NCI-H69 (cell line): ENCODE measurements at regions not wholly inside any gene's neighbourhood (a gene's known extent, or its start where the extent isn't known, plus 50 kb on each side); places are given as distances from the start of the nearest gene placed in this dataset.

Source experiments
- DNase-seq: peaks from one replicate; lab custom pipeline; 2025; lab: John Stamatoyannopoulos, UW

DNA sequence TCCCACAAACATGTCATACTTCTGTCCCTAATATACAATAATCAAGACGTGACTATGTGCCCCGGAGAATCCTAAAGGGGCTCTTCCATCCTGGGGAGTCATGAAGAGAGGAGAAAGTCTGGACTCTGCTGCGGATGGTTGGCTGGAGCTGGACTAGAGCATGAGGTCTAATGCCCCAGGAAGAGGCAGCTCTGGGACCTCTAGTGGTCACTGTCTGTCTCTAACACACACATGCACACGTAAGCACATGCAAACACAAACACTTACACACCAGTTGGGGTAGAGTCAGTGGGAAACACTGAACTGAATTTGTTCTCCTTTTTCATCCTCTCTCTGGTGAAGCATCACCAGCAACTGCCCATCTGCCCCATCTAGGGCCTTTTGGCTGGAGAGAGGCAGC, 271.6 kb downstream of the TDRD15 start:
- peak; percentile 0 for DNase-seq

GRCh38 chr2:21396252-21396651, 272.5 kb downstream of the TDRD15 start:
- no peak for DNase-seq

GRCh38 chr2:21401022-21401698, 277.4 kb downstream of the TDRD15 start:
- no peak for DNase-seq

DNA sequence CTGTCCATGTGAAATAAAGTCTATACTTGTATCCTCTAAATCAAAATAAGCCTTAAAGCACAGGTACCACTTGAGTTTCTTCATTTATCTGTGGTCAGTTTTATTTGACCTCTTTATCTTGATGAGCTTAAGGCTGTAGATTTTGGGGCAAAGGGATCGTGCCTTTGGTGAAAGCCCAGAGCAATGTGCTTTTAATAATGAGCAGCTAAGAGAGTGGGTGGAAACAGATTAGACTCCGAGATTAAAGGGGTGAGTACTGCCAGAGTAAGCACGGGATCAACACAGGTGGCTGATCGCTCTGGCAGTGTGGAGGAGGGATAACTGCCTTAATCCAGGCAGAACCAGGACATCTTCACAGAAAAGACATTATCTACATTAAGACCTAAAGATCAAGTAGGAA, 280.4 kb downstream of the TDRD15 start:
- no peak for DNase-seq

GRCh38 chr2:21404827-21405625, 281.3 kb downstream of the TDRD15 start:
- no peak for DNase-seq

DNA sequence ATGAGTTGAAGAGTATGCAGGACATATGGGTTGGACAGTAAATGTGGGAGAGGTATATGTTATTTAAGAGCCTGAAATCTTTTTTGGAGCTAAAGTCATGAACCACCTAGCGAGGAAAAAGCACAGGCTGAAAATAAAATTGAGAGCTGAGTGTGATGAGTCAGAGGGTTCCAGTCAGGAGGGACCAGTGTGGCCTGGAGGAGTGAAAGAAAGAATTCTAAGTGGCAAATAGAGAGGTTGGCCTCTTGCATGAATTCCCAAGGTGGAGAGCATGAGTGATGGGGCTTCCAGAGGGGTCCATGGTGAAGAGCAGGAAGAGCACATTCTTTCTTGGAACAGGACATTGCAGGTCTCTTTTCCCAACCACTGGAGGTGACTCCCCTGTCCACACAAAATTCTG, 282.6 kb downstream of the TDRD15 start:
- no peak for DNase-seq

GRCh38 chr2:21406911-21407310, 283.1 kb downstream of the TDRD15 start:
- no peak for DNase-seq

GRCh38 chr2:21407851-21408250, 284.1 kb downstream of the TDRD15 start:
- DNase-seq, result no peak

GRCh38 chr2:21411741-21412140, 288.0 kb downstream of the TDRD15 start:
- DNase-seq, result no peak

DNA sequence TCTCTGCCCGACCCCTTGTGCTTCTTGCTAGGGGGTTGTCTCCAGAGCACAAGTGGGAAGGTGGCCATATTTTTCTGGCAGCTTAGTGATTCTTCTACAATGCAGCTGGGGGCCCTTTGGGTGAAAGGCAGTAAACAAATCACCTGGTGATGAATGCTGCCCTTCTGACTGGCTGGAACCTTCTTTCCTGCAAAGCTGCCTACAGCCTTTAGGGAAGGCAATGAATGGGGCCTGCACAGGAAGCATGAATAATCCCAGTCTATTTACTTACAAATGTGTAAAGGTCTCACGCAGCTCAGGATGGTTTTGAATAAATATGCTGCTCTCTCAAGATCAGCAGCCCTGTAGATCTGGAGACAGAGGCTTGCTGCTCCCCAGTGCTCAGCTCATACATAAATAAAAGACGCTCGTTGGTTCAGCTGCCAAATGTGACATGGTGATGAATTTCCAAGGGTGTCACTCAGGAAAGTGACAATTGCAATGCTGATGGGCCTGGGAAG, 289.2 kb downstream of the TDRD15 start:
- DNase-seq, result no peak

- DNase-seq, result no peak
These were observed 291.5 kb downstream of the TDRD15 start for GRCh38 chr2:21415234-21415633.

DNA sequence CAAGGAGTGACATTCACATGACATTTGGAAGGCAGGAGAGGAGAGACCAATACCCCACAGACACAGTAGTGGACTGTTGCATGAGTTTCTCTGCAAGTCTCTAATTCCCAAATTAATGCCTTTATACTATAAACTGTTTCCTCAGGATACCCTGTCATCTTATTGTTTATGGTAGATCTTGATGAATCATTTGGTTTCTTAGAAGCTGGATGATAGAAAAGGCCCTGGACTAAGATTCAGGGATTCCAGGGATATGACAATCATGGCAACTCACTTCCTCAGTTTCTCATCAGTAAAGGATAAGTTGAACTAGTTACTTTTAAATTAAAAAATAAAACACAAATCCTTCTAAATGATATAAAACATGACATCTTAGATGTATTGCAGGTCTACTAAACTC, 292.5 kb downstream of the TDRD15 start:
- DNase-seq, result no peak

GRCh38 chr2:21418456-21418855, 294.7 kb downstream of the TDRD15 start:
- DNase-seq, result no peak

- no peak for DNase-seq
These were observed 297.0 kb downstream of the TDRD15 start for GRCh38 chr2:21420553-21421335.

DNA sequence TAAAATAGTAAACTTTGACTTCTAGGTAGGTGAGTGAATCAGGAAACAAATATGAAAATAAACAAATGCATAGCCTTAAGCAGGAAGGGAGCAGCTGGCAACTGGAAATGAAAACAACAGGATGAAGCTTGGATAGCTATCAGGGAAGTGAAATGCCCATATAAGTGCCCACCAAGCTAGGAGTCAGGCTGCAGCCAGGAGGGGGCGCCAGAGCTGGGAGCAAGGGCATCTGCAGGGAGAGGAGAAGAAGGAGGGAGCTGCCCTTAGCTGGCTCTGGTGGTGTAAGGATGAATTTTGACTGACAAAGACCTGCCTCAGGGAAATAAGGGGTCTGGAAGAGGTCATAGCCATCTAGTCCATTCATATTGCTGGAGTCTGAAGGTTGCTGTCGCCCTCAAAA, 298.3 kb downstream of the TDRD15 start:
- peak; percentile 25 for DNase-seq

GRCh38 chr2:21422724-21423522, 299.2 kb downstream of the TDRD15 start:
- DNase-seq, result no peak

GRCh38 chr2:21423854-21424253, 300.1 kb downstream of the TDRD15 start:
- DNase-seq, result no peak

- DNase-seq, result no peak
These were observed 300.6 kb downstream of the TDRD15 start for GRCh38 chr2:21424375-21424774.

DNA sequence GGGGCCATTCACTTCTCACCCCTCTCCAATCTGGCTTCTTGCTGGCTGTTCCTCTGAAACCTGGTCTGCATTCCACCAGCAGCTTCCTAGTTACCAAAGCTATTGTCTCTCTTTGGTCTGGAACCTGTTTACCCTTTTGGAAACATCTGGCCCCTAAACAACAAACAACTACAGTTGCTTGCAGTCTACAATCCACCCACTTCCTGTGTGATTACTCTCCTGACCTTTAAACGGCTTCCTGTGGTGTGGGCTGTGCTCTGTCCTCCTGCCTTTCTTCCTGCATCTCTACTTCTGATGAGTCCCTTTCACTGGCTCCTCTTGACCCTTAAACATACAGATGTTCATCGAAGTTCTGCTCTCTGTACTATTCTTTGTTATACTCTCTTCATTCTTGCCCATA, 303.8 kb downstream of the TDRD15 start:
- DNase-seq, result no peak

- DNase-seq, result no peak
These were observed 305.0 kb downstream of the TDRD15 start for GRCh38 chr2:21428754-21429153.

GRCh38 chr2:21429747-21430146, 306.0 kb downstream of the TDRD15 start:
- DNase-seq, result no peak

- DNase-seq, result no peak
These were observed 307.3 kb downstream of the TDRD15 start for GRCh38 chr2:21431078-21431477.
